ENCODE measurements at regions not wholly inside any gene's neighbourhood (a gene's known extent, or its start where the extent isn't known, plus 50 kb on each side); places are given as distances from the start of the nearest gene placed in this dataset.
"Not testable (repeated sequence)": the region's sequence is repeated elsewhere in the genome, so short reads cannot be mapped to it uniquely, and the experiment has no call there.

DNA sequence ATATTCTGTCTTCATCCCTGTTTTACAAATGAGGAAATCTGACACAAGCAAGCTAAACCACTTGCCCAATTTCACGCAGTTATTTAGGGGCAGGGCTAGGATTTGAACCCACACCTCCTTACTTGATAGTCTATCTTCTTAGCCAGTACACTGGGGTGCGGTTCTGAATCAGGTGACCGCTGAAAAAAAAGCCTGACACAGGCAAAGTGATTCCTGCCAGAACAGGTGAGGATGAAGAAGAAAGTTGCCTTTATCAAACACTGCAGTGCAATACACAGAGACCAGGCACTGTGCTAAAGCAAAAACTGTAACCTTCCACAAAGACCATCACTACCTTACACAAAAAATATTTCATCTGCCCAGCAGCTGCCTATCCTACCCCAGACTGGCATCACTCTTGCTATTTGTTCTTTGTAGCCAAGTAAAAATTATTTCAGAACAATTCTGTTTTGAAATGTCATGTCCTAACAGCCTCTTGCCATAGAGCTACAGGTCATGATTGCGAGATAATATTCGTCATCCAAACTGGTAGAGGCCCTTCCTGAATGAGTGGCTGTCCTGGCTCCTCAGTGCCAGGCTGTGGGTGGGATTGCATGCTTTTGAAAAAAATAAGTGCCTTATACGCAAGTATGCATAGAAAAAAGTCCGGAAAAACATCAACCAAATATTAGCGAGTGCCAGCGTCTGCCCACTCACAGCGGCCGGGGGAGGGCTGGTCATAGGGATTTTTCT lies 142.3 kb upstream of the TPM1 start:
- DNase-seq = peak; percentile 1 to 4

DNA sequence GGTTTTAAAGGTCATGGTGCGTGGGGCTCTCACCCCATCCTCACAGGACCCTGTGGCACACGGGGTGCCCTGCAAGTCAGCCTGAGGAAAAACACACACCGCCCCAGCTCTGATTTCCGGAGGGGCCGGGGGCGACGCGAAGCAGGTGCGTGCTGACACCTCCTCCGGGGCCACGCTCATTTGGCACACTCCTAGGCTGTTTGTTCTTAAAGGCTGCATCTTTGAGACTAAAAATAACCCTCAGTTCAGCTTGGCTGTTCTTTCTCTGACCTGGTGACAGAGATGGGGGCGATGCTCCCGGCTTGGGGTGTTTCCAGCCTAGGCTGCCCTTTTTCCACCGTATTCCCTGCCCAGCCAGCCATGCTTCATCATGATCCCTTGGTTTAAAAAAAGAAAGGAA lies 141.5 kb upstream of the TPM1 start:
- DNase-seq = no peak

DNA sequence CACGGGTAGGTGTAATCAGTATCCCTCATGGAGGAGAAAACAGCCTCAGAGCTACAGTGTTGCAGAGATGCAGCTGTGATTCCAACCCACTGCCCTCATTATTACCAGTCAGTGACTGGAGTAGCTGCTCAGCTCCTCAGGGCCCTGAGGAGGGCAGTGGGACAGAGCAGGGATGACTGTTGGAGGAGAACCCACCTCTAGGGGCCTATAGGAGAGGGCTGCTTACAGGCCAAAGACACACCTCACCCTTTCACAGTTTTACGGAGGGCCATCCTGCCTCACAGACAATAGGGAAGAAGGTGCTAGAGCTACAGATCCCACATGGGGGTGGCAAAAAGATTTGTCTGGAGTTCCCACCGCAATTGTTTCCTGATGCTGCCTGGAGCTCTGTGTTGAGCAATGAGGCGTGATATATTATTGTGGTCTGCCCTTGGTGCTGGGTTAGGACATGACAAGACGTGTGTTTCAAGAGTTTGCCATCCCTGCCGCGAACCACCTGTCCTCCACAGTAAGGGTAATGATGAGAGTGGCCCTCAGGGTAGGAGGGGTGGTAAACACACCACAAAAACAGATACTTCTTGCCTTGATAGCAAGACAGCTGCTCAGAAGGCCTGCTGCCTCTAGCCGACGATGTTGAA lies 140.5 kb upstream of the TPM1 start:
- no peak for DNase-seq

DNA sequence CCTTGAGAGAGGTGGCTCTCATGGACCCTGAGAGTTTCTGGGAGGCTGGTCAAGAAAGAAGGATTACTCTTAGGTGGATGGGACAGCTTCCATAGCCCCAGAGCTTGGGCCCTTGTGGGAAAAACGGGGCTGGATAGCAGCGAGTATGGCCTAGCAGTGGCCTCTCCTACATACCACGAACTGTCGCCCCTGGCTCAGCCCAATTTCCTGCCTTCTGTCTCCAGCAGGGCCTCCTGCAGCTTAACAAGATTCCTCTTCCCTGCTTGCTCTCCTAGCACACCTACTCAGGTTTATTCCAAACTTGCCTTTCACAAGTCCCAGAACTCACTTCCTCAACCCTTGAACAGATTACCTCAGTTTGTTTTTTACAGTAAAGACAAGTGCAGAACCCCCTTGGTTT lies 139.7 kb upstream of the TPM1 start:
- DNase-seq = no peak

DNA sequence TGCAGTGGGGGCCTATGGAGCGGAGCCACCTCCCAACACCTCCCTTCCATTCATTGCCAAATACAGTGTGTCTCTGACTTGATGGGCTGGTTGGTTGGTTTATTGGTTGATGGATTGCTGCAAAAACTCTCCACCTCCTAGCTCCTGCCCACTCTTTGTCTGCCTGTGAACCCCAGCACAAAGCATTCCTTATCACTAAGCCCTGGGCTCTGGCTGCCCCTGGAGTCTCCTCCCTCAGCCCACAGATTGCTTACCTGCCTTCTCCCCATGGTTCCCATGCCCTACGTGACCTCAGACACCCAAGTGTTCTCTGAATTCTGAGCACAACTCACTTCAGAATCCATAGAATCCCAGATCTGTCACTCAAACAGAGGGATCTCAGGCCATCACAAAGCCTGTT lies 139.1 kb upstream of the TPM1 start:
- no peak for DNase-seq

DNA sequence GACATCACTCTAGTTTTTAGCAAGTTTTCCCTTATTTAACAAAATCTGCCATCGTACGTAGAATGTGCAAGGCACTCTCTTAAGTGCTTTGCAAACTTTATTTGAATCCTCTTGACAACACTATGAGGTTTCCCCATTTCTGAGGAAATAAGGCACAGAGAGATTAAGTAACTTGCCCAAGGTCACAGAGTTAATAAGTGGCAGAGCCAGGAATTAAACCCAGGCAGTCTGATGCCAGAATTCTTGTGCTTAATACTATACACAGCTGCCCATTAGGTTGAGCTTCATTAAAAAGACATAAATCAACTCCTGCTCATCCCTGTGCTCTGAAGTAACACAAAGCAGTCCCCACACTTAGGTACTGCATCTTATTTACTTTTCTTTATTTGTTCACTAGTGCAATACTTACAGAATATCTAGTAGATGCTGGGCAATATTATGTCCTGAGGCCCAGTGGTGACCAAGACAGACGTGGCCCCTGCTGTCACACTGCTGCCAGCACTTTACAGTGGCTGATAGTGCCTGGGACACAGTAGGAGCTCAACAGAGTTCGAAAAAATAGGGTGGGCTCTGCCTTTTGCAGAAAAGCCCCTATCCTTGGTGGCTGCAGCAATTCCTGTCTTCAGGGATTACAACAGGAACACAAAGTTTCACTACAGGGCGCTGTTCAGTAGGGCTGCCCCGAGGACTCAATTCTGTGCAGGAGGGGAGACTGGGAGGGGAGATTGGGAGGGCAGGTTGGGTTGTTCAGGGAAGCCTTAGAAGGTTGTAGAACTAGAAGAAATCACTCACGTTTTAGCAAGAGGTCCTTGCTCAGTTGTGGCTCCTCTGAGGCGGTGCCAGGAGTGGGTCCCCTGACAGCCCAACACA lies 138.3 kb upstream of the TPM1 start:
- no peak for DNase-seq

DNA sequence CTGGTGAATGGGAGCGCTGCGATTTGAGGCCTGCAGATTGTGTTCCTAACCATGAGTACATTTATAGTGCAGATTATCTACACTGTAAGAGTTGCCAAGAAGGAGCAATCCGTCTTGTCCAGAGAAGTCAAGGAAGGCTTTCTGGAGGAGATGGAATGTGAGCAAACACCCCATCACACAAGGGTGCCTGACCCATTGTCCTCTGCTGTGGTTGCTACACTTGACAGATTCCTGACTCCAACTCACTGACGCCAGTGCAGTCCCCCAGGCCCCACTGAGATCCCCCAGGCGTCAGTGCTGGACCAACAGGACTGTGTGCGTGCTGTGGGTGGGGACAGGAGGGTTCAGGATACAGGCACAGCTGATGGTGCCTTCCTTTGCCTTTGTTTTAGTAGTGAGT lies 135.9 kb upstream of the TPM1 start:
- DNase-seq = no peak

DNA sequence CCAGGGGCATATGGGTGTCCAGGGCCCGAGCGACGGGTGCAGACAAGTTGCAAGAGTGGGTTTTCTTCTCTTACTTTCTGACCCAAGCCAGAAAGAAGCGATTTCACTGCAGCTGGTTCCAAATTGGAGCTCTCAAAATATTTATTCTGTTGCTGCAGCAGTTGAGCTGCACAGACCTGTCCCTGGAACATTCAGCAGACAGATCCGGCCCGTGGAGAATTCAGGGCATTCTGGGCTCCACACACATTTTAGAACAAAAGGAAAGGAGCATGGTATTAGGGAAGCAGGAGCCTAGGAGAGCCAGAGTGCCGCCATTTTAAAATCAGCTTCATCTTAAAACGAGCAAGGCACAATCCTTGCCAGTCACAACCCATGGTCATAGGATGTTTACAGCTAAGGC lies 135.3 kb upstream of the TPM1 start:
- no peak for DNase-seq

DNA sequence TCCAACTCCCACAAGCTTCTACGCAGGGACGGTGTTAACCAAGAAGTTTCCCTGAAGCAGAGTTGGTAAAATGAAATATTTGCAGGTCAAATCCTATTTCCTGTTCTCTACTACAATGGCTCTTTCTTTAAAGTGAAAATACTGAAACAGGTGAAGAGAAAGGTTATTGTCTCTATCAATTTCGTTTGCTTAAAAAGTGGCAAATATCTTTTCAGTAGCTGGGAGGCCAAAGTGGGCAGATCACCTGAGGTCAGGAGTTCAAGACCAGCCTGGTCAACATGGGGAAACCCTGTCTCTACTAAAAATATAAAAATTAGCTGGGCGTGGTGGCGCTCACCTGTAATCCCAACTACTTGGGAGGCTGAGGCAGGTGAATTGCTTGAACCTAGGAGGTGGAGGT lies 134.2 kb upstream of the TPM1 start:
- not testable (repeated sequence) for DNase-seq

DNA sequence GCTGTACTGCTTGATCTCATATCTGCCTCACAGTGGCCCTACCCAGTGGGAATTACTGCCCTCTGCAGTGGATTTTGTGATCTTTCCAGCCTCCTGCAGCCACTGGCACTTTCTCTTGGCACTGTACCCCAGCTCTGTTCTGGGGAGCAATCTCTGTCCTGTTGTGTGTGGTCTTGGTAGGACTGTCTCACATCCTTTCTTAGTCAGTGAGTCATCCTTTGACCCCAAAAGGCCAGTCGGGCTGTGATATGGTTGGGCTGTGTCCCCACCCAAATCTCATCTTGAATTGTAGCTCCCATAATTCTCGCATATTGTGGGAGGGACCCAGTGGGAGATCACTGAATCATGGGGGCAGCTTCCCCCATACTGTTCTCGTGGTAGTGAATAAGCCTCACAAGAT lies 133.3 kb upstream of the TPM1 start:
- DNase-seq = no peak

DNA sequence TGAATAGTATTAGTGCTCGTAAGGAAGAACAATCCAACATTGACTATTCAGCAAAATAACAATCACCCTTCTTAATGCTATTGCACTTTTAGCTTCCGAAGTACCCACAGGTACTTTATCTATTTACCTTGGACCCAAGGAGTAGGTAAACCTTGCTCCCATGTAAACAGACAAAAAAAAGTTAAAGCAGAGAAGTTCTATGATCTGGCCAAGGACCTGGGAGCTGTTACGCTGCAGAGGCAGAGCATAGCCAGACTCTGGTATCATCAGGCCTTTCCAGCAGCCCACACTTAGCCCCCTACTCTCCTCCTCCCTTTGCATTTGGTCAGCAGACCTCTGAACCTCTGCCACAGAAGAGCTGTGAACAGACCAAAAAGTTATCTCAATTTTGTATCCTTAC lies 130.3 kb upstream of the TPM1 start:
- DNase-seq = no peak

DNA sequence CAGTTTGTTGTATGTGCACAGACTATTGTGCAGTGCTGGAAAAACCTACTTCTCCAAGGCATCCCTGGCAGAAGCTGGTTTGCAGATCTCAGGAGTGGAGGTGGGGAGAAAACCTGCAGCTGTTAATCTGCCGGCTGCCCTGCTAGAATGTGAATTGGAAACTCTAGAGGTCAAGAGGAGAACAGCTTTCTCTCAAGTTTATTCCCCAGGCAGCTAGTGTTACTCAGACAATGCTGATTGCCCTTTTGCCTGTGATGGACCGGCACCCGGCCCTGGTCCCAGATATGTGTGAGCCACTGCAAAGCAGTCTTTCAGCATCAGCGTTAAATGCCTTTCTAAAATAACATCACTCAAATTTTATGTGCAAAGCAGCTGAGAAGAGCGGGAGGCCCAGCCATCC lies 129.7 kb upstream of the TPM1 start:
- no peak for DNase-seq

DNA sequence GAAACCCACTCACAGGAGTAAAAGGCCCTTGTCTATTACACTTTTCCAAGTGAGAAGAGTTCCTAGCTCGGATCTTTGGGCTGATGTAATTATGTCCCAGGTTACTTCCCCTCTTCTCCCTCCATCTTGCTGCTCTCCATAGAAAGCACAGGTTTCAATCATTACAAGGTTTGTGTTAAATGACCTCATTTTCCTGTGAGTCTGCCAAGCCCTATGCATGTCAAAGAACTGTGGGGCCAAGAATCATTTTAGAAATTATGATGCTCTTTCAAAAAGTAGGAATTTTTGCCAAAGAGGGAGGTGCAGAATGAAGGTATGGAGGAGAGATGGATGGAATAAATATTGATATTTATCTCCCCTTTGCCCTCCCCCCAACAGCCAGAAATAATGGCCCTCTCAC lies 129.3 kb upstream of the TPM1 start:
- no peak for DNase-seq

DNA sequence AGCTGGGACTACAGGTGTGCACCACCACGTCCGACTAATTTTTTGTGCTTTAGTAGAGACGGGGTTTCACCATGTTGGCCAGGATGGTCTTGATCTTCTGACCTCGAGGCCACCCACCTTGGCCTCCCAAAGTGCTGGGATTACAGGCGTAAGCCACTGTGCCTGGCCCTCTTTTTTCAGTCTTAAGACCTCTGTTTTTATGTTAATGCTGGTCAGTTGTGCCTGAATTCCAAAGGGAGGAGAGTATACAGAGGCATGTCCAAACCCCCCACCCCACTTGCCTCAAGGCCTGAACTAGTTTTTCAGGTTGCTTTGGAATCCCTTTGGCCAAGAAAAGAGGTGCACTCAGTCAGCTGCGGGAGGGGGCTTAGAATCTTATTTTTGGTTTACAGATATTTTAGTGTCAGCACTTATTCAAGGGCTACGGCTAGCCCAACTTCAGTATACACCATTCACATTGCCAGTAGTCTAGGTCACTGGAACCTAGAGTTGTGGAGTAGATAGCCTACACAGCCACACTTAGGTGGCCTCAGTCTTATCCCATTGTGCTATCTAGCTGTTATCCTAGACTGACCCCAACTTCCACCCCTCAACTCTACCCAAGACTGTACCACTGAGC lies 128.0 kb upstream of the TPM1 start:
- DNase-seq = no peak

DNA sequence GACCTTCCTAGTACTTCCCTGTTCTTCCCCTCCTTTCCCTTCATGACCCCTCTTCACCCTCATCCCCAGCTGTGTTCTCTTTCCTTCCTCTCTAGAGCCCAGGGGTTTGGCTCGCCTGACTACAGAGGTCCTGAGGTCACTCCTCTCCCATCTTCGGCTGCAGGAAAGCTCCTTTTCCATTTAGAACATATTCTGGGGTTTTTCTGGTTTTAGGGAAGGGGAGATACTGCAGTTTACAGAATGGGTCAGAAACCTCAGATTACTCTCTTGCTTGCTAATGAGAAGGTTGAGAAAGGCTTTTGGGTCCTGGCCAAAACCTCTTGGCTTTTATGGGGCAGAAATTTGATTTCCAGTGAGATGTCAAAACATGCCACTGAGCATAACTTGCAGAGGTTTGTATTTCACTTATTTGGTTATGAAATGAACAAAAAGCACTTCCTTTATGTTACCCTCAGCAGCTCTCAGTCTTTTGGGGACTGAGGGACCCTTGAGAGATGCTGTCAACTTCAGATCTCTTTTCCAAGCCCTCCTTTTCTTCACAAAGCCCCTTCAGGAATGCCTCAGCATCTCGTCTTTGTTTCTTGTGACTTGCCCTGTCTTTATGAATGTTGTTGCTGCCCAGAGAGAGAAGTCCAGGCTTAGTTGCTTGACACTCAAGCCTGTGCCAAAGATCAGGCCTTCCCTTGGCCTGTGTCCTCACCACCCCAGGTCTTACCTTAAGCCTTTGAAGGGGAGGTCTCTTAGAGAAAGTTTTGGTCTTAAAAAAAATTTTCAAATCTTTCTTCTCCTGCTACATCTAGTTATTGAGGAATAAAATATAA lies 121.7 kb upstream of the TPM1 start:
- no peak for DNase-seq

DNA sequence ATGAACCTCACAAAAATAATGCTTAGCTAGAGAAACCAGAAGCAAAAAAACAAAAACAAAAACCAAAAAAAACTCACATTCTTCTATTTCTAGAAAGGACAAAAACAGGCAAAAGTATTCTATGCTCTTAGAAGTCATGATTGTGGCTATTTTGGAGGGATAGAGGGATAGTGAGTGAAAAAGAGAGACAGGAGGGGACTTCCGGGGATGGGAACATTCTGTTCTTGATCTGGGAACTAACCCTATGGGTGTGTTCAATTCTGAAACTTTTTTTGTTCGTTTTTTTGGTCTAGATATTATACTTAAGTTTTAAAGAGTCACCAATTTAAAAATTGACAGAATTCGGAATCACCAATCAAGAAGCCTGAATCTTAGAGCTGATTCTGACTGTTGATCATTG lies 120.0 kb upstream of the TPM1 start:
- DNase-seq = no peak

DNA sequence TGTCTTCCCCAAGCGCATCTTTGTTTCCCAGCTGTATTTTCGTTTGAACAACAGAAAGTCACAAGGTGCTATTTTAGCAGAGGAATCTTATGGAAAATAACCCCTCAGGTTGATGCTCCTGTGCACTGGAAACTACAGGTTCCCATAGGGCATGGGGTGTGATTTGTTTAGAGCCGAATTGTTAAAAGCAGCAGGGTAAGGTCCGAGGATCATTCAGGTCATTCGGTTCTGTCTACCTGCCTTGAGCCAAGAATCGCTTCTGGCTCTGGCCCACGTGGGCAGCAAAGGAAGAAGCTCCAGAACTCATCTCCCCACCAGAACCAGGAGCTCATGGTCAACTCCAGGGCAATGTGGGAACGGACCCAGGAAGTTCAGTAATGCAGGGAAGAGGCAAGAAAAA lies 116.7 kb upstream of the TPM1 start:
- no peak for DNase-seq

DNA sequence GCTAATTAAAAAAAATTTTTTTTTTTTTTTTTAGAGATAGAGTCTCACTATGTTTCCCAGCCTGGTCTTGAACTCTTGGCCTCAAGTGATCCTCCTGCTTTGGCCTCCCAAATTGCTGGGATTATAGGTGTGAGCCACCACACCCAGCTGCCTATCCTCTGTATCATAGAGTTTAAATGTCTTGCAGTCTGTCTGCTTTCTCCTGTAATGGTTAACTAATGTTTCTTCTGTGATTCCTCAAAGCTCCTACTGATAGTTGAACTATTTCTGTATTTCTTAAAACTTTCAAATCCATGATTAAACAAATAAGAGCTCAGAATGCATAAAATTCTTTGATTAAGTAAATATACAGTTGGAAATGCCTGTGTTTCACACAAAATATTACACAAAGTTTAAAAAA lies 115.4 kb upstream of the TPM1 start:
- DNase-seq = no peak

DNA sequence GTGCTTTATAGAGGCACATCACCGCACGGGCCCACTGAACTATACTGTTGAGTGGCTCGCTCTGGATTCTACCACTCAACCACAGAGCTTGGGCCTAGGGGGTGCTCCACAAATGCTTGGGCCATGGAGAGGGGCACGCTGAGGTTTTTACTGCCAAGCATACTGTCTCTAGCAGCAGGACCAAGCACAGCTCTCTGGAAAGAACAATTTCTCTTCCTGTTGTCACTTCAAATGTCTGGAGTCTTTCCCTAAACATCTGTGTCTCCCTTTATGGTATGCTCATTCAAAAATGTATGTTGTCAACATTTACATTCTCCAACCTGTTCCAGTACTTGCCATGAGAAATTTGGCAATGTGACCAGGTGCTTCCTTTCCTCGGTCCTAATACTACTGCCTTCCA lies 114.7 kb upstream of the TPM1 start:
- DNase-seq = no peak

DNA sequence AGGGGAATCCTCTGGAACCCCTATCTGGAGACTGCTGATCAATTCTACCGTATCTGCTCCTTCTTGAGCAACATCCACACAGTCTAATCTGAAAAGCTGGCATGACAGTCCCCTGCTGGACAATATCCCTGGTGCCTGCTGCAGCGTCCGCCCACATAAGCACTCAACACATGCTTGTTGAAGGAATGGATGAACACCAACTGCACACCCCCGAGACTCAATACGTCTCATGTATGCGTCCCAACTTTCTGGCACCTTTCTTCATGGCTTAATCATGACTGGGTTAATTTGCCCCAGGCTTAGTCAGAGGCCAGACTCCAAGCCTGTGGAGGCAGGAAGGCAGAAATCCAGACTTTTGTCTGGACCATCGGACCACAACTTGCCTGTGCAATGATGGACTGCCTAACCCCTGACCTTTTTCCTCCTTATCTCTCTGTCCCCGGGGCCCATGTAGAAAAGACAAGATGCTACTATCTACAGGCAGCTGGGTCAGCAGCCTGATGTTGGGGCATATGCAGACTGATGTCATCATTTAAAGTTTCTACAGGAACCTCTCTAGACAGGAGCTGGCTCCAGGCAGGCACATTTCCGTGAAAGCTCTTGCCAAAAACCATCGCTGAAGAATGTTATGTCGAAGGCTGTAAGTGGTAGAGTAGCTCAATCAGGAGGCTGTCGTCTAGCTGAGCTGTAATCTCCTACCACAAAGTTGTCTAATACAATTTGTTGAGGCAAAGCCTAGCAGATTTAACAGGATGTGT lies 114.1 kb upstream of the TPM1 start:
- DNase-seq = no peak

DNA sequence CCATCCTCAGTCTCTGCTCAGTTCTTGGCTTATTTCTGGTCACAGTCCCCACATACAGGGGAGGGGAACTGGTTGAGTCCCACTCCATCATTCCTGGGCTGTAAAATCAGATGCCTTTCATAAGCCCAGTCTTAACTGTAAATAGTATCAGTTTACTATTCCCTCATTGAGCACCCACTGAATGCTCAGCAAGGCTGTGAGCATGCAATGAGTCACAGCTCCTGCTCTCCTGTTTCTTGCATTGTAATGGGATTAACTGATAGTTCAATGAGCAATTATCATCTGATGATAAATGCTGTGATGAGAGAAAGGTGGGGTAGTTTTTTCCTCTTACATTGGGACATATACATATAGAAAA lies 113.6 kb upstream of the TPM1 start:
- no peak for DNase-seq

DNA sequence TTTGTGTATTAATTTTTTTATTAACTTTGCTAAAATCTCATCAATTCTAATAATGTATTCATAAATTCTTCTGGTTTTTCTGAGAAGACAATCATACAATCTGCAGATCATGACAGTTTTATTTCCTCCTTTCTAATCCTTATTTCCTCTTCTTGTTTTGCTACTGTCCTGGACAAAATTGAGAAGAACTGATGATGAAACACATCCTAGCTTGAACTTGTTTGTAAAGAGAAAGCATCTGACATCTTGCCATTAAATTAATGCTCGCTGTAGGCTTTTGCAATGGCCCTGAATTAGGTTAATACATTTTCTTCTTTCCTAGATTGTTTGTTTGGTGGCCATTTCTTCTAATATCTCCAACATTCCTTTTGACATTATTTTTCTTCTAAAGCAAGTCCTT lies 110.9 kb upstream of the TPM1 start:
- peak; percentile 20 to 43 for DNase-seq
